GM21360 (cell line): ENCODE measurements at regions not wholly inside any gene's neighbourhood (a gene's known extent, or its start where the extent isn't known, plus 50 kb on each side); places are given as distances from the start of the nearest gene placed in this dataset.
"Not testable (repeated sequence)": the region's sequence is repeated elsewhere in the genome, so short reads cannot be mapped to it uniquely, and the experiment has no call there.

Source experiments
- ATAC-seq: cut with Tn5 transposase; IDR thresholded peaks from one replicate; pipeline ENCODE4 v1.9.1; 2021; ENCODE audit warnings: mild to moderate bottlenecking, moderate library complexity; ENCODE audit not compliant: unreplicated experiment

- ATAC-seq = no peak
Observed at GRCh38 chr13:108082481-108082880, 132.9 kb downstream of the LIG4 start.

DNA sequence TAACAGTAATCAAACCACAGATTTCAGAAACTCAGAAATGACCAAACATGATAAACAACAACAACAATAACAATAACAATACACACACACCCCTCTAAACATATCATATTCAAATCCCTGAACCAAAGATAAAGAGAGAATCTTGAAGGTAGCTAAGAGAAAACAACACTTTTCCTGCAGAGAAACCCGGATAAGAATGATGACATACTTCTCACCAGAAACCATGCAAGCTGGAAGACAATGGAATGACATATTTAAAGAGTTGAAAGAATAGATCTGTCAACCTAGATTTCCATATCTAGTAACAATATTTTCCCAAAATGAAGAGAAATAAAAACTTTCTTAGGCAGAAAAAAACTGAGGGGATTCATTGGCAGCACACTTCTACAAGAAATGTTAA, 138.1 kb downstream of the LIG4 start:
- ATAC-seq = no peak

- not testable (repeated sequence) for ATAC-seq
Observed at GRCh38 chr13:108074429-108074828, 140.9 kb downstream of the LIG4 start.

DNA sequence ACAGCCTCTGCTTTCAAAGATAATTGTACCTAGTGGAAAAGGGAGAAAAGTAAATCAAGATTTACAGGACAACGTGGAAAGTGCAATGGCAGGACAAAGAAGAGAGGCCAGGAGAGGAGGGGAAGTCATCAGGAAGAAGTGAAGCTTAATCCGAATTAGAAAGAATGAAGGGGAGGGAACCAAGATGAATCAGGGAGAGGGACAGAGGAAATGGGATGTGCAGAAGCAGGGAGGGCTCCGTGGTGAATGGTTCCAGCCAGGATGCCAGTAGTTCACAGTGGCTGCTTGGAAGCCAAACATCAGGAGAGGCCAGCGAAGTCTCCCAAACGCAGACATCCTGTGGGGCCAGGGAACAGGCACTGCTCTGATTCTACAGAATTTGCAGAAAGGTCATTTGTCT, 144.4 kb downstream of the LIG4 start:
- ATAC-seq = no peak

GRCh38 chr13:108070491-108070890, 144.8 kb downstream of the LIG4 start:
- ATAC-seq = no peak

- ATAC-seq = no peak
Observed at GRCh38 chr13:108069521-108070210, 145.7 kb downstream of the LIG4 start.

DNA sequence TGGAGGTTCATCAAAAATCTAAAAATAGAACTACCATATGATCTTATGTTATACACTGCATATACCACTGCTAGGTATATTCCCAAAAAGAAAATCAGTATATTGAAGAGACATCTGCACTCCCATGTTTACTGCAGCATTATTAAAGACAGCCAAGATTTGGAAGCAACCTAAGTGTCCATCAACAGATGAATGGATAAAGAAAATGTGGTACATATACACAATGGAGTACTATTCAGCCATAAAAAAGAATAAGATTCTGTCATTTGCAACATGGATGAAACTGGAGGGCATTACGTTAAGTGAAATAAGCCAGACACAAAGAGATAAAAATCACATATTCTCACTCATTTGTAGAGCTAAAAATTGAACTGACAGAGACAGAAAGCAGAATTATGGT, 151.0 kb downstream of the LIG4 start:
- ATAC-seq = not testable (repeated sequence)

DNA sequence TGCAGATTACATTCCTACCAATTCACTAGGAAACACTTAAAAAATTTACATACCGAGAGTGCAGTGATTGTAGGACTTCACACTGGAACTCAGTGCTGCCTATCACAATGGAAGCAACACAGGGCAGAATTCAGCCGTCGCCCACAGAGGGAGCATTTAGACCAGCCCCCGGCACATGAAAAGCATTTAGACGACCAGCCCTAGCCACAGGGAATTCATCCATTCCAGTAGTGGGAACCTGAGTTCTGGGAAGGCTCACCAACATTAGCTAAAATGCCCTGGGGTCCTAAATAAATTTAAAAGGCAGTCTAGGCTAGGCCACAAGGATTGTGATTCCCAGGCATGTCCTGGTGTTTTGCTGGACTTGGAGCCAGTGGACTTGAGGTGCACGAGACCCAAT, 155.2 kb downstream of the LIG4 start:
- no peak for ATAC-seq

GRCh38 chr13:108056278-108056677, 159.1 kb downstream of the LIG4 start:
- ATAC-seq = no peak

GRCh38 chr13:108049211-108049610, 166.1 kb downstream of the LIG4 start:
- no peak for ATAC-seq

DNA sequence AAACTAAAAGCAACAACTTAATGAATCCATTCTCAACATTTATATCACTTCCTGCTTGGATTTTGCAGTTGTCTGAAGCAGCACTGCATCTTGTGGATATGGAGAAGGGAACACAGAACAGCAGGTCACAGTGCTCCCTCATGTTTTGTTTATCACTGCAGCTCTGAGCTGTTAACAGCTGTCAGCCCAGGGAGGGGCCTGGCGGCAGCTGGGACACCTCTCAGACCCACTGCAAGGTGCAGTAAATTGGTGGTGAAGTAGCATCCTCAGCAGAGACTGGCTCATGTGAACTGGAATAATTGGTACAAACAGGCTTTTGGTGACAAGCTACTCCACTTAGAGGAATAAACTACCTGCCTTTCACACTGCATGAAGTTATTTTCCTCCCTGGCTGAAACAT, 170.4 kb downstream of the LIG4 start:
- ATAC-seq = no peak

GRCh38 chr13:108042866-108043265, 172.5 kb downstream of the LIG4 start:
- not testable (repeated sequence) for ATAC-seq

DNA sequence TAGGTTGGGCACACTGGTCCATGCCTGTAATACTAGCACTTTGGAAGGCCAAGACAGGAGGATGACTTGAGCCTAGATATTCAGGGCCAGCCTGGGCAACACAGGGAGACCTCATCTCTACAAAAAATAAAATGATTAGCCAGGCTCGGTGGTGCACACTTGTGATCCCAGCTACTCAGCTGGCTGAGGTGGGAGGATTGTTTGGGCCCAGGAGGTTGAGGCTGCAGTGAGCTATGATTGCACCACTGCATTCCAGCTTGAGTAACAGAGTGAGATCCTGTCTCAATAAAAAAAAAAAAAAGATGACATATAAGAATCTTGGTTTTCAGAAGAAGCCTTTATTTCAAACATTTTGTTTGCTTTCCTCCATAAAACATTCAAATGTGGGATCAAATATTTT, 178.0 kb downstream of the LIG4 start:
- ATAC-seq = no peak

GRCh38 chr13:108036411-108036932, 178.9 kb downstream of the LIG4 start:
- no peak for ATAC-seq

DNA sequence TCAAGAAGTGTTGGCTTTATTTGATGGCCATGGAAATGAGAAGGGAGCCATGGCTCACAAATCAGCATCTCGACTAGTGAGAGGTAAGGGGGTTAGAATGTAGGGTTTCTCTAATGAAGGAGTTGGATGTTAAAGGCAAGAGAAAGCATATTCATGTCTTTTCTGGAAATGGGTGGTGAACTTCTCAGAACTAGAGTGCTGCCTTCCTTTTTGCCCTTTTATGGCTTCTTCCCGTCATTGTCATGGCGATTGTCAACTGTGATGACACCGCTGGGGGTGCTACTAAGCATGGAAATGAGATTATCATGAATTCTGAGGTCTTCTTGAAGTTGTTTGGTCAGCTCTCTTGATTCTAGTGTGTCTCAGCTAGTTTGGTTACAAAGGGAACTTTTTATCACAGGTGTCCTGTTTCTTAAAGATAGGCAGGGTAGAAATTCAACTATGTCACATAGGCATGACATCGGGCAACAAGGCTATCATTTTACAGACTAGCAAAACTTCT, 180.4 kb downstream of the LIG4 start:
- no peak for ATAC-seq

DNA sequence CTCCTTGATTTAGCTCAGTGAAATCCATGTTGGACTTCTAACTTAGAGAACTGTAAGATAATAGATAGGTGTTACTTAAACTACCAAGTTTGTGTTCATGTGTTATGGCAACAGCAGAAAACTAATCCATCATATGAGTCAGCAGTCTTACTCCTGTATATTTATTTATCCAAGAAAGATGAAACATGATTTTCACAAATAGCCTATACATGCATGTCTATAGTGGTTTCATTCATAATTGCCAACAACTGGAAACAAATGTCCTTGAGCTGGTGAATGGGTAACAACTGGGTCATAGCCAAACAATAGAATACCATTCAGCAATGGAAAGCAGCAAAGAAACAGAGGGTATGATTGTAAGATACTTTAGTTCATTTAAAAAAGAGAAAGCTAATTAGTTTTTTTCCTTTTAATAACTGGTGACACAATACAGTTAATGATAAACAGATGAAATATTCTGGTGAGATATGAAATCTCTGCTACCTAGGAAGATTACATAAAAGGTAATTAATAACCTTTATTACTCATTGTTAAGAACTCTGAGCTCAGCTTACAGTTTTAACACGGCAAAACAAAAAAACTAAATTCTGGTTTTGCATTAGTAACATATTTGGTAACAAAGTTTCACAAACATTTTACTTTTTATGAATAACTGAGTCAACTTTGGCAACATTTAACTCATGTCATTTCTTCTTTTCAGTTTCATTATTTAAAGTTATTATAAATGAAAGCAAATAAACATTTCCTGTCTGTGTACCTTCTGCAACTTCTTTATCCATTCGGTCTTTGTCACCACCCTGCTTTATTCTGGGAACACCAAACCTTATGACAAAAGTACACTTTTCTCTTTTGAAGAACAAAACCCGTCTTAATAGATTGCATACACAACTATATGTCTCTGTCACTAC, 181.3 kb downstream of the LIG4 start:
- ATAC-seq = no peak

DNA sequence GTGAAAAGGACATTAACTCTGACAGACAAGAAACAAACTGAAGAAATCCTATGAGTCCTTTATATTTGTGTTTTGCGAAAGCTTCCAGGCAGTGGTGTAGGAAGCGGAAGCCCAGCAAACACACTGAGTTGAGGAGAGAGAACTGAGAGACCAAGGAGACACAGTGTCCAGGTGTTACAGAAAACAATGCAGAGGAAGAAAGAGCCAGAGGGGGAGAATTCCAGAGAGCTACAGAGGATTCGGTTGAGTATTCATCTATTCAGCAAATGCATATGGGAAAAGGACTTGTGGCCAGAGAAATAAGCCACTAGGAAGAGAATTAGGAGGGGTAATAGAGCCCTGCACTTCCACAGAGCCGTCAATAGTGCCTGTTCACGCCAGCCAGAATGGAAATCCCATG, 183.5 kb downstream of the LIG4 start:
- no peak for ATAC-seq

DNA sequence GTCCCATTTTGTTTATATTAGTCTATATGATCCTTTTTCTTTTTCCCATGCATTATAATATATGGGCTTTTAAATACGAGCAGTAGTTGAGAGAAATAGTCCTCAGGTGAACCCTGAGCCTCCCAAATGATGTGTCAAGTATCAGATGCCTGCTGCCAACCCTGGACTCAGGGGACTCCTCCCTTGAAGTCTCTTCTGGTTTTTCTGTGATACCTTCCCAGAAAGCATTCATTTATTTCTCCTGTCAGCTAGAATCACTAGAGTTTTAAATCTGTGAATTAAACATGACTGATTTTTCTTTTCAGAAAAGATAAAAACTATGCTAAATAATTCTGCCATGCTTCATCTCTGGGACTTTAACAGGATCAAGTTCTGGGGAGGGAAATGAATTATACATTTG, 184.6 kb downstream of the LIG4 start:
- ATAC-seq = no peak

DNA sequence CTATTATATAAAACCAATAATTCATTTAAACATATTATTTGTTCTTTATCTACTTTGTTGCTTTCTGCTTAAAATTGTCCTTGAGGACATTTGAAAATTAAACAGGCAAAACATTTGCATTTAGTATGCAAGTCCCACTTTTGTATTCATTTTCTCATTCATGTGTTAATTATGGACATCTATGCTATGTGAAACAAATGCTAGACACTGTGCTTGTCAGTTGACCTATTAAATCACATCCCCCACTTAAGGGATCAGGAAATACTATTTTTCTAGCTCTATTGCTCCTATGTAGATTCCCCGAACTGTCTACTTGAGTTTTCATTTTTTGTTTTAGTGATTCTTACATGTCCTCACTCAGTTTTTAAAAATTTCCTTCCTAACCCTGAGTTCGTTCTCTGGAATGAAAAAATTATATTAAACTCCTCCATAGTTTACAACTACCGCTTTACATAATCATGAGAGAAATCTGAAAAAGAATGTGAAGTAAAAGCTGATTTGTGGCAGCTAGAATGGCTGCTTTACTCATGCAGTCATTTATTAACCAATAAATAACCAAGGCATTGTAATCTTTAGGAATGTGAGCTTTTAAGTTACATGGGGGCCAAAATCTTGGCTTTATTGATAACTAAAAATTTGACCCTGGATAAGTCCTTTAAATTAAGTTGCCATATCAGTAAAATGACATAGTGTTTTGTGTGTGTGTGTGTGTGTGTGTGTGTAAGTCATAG, 188.5 kb downstream of the LIG4 start:
- ATAC-seq = no peak

DNA sequence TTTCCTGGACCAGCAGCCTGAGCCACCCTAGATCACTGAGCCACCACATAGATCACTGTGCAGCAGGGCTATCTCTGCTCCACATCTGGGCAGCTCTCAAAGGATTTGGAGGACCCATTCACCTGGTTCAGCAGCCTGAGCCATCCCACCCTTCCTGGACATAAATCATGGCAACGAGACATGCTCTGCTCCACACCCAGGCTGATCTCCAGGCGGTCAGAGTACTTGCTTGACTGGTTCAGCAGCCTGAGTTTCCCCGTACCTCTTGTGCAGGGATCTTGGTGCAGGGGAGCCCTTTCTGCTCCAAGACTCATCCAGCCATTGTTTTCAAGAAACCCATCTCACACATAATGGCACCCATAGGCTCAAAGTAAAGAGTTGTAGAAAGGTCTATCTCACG, 195.3 kb downstream of the LIG4 start:
- no peak for ATAC-seq

GRCh38 chr13:108018371-108018870, 196.9 kb downstream of the LIG4 start:
- ATAC-seq = no peak
